ENCODE measurements at regions not wholly inside any gene's neighbourhood (a gene's known extent, or its start where the extent isn't known, plus 50 kb on each side); places are given as distances from the start of the nearest gene placed in this dataset.

DNA sequence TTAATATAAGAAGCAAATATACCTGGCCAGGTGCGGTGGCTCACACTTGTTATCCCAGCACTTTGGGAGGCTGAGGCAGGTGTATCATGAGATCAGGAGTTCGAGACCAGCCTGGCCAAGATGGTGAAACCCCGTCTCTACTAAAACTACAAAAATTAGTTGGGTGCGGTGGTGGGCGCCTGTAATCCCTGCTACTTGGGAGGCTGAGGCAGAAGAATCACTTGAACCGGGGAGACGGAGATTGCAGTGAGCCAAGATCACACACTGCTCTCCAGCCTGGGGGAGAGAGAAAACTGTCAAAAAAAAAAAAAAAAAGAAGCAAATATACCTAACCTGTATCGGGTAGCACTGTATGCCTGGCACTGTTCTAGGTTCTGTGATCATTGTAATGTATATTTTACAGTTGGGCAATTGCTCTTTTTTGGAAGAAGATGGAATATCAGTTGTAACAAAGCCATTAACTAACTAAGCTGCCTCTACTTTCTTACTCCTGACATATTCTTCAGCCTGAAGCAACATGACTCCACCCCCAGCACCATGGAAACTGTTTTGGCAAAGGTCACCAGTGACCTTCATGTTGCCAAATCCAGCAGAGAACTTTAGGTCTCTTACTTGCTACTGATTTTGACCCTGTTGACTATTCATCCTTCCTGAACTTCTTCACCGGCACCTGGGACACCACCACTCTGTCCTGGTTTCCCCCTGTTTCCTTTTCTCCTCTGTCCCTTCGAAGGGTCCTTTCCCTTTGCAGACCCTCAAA is 203.8 kb downstream of the RPLP1 start:
- no peak for DNase-seq (ENCODE audit: low spot score)

DNA sequence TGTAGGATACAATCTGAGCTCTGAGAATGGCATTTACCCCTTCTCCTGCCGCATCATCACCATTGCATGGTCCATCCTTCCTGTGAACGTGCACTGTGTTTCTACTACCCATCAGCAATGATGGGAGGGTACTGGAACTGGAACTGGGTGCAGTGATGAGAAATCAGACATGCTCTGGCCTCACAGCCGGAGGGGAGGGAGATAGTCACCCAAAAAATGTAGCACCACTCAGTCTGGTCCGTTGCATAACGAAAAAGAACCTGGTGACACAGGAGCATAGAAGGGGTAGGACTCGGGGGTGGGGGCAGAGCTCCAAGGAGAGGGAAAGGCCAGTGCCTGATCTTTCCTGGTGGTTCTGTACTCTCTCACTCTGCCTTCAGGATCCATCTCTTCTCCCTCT is 205.0 kb downstream of the RPLP1 start:
- DNase-seq (ENCODE audit: low spot score), result no peak

DNA sequence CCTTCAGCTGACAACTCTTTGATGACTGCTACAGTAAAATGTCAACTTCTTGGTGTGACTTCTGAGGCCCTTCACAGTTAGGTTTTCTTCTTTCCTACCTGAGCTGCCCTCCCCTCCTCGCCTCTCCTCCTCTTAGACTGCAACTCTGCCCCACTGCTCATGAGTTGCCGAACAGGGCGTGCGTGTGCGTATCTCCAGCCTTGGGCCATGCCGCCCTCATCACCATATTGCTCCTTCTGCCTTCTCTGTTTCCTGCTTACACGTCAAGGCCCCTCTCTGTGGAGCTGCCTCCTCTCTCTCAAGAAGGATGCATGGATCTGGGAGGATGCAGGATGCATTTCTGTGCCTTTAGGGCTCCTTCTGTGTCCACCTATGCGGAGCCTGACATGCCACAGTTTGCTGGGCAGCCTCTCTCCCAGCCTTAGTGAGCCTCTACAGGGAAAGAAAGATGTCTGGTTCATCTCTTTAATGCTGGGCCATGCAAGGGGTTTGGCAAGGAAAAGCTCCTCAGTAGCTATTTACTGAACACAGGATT is 205.9 kb downstream of the RPLP1 start:
- DNase-seq (ENCODE audit: low spot score), result no peak

- no peak for DNase-seq (ENCODE audit: low spot score)
These were observed 206.9 kb downstream of the RPLP1 start for GRCh38 chr15:69659454-69660050.

GRCh38 chr15:69660114-69660513 is 207.5 kb downstream of the RPLP1 start:
- no peak for DNase-seq (ENCODE audit: low spot score)

DNA sequence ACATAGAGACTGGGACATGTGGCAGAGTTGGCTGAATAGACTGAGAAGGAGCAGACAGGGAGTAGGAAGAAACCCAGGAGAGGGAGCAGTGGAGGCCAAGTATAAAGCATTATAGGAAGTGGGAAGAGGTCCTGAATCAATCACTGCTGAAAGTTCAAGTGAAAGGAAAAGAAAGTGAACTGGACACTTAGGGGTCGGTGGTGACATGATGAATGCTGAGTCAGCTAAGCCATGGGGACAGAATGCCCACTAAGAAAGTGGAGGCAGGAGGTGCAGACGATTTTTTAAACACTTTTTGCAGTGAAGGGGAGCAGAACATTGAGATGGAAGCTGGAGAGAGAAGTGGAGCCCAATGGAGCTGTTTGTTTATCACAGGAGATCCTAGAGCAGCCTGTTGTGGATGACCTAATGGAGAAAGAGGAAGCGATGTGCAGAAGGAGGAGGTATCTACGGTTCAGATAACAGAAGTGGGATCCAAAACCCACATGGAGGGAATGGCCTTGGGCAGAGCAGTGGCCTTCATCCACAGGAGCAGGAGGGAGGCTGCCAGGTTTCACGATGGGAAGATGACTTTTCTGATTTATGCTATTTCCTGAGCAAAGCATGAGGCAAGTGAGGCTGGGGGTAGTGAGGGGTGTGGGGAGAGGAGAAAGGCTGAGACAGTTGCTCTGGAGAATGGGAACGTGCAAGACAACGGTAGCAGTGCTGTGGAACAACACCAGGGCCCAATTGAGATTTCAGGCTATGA is 208.2 kb downstream of the RPLP1 start:
- DNase-seq (ENCODE audit: low spot score), result no peak

DNA sequence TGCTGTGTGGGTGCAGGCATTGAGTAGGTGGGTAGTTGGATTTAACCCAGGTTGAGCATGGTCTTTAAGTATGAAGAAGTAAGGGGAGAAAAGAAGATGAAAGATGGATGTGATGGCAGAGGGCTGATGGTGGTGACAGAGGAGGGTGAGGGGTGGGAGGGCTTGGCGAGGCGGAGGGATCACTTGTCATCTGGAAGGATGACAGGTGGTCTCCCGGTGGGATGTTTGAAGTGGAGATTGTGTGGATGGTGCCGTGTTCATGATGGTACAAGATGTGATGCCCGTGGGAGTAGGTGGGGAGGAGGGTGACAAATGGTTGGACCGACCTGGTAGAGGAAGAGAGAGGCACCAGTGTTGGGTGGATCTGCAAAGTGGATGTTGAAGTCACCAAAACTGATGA is 208.8 kb downstream of the RPLP1 start:
- DNase-seq (ENCODE audit: low spot score), result no peak

- DNase-seq (ENCODE audit: low spot score), result no peak
These were observed 209.4 kb downstream of the RPLP1 start for GRCh38 chr15:69661871-69662644.

DNA sequence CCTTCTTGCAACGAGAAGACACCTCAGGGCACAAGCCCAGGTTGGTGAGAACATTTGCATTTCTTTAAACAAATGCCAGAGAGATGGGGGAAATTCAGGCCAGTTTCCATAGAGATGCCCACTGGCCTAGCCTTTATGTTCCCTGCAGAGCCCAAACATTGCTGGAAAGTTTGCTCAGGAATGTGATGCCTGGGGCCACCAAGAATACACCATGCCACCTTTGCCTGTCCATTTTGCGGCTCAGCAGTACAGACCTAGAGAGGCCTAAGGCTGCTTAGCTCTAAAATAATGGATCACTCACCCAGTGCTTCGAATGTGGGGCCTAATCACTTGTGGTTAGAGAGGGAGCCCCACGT is 210.0 kb downstream of the RPLP1 start:
- no peak for DNase-seq (ENCODE audit: low spot score)

DNA sequence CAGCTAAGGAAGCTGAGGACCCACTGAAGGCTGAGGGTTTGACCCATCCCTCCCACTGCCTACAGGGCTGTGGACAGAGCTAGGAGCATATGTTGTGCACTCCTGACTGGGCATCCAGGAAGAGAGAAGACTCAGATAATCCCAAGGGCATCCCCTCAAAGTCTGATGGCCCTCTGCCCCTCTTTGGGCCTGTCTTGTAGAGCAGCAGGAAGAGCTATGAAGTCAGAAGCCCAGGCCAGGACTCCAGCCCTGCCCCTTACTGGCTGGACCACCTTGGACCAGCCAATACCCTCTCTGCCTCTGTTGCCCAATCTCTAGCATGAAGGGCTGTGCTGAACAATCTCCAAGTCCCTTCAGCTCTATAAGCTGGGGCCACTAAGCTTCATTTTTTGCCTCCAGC is 210.8 kb downstream of the RPLP1 start:
- no peak for DNase-seq (ENCODE audit: low spot score)

DNA sequence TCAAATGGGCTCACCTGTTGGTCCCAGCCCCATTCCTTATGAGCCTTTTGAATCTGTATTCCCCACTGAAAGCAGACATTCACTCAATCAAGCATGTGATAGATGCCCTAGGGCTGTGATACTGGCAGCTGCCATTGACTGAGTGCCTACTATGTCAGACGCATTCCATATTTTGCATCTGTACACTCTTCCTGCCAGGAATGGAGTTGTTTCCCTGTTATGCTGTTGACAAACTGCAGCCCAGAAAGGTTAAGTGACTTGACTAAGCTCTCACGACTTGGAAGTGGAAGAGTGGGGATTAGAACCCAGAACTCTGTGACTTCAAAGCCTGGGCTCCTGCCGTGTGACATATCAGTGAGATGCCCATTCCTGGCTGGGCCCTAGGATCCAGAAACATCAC is 211.4 kb downstream of the RPLP1 start:
- no peak for DNase-seq (ENCODE audit: low spot score)

- peak; percentile 78 for DNase-seq (ENCODE audit: low spot score)
These were observed 212.3 kb downstream of the RPLP1 start for GRCh38 chr15:69664572-69665571.

- DNase-seq (ENCODE audit: low spot score), result no peak
These were observed 213.1 kb downstream of the RPLP1 start for GRCh38 chr15:69665641-69666111.

DNA sequence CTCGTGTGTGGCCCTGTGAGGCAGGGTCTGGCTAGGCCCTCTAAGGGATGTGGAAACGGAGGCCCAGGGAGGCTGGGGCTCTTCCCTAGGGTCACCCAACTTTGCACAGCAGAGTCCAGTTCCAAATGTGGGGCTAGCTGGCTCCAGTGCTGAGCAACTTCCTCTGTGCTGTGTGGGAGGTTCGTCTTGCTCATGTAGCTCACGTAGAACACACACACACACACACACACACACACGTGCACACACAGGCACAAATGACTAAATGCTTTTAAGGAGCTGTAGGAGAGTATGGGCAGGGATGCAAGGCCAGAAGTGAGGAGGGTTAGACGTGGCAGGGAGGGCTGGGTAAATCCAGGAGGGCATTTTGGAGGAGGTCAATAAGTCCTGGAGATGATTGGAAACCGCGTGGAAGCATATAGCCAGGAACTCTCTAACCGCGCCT is 213.8 kb downstream of the RPLP1 start:
- DNase-seq (ENCODE audit: low spot score), result peak; percentile 30

DNA sequence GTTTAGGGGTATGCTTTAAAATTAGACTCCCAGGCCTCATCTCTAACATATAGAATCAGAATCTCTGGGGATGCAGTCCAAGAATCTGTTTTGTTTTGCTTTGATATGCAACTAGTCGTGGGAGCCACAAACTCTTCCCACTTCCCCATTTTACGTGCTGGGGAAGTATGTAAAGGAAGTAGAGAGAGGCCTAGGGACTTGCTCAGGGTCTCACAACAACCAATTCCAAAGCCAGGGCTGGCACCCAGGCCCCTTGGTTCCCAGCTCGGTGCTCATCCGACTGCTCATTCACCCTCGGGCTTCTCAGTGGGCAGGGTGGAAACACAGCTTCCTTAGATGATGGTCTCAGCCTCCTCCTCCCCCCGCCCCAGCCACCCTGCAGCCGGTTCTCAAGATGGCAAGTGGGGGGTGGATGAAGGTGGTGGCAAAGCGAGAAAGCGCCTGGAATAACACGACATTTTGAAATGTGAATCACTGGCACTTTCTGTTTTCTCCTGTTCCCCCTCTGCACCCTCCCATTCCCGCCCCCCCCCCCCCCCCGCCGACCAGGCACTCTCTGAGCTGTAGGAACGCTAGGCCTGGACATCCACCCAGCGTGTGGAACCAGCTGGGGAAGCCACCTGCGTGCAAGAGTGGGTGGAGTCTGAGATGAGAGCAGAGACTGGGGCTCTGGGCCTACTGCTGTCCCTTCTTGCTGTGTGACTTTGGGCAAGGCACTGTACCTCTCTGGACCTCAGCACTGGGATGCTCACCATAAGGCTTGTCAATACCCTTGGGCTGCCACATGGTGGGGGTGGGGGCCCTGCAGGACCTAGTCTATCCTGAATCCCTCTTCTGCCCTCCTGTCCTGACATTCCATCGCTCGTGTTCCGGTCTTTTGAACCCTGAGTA is 214.5 kb downstream of the RPLP1 start:
- peak; percentile 31 for DNase-seq (ENCODE audit: low spot score)

DNA sequence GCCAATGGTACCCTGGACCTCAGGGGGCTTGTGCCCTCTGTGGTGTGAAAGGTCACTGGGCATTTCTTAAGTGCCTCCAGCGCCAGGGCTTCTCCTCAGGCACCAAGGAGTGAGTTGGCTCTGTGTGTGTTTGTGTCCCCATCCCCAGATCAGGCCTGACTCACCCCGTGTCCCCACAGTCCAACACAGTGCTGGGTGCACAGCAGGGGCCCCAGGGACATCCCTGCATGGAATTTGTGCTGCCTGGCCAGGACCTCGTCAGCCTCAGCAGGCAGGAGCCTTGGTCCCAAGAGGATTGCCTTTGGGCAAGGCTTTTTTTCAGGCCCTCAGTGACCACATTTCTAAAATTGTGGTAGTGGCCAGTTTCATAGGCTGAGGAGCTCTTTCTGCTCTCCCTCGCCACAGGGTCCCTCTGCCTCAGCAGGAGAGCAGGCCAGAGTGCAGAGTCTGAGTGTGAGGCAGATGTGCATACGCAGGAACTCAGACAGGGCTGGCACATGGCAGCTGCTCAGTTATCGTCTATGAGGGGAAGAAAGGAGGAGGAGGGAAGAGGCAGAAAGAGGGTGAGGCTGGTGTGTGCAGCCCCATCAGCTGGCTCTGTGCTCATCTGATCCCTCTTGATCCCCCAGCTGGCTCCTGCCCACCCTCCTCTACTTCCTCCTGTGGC is 215.6 kb downstream of the RPLP1 start:
- no peak for DNase-seq (ENCODE audit: low spot score)

DNA sequence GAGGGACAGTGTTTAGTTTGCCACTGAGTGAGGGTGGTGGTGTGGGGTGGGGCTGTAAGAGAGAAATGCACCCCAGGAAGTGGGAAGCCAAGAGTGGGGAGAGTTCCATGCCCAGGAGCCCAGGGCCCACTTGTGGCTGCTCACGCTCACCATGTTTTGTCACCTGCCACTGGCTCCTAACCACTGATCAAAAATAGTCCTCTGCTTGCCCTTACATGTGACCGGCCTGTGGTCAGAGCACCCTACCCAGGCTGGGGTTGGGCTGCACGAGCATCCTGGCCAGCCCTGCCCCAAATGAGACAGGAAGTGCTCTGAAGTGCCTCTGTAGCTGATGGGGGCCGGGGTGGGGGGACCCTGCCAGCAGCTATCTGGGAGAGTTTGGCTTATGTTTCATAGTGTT is 216.3 kb downstream of the RPLP1 start:
- peak; percentile 20 for DNase-seq (ENCODE audit: low spot score)

DNA sequence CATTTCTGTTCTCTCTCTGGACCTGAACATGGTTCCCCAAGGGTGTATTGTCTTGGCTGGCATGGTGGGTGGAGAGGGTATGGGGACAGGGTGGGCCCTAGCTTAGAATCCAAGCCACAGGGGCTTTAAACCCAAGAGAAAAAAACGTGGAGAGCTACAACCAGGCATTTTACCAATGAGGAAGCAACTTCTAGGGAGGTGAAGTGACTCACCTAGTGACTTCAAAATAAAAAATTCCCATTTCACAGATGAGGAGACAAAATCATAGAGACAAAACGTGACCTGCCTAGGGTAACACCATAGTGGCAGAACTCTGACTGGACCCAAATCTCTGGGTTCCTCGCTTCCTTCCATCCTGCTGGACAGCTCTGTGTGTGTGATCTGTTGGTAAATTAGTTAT is 216.8 kb downstream of the RPLP1 start:
- no peak for DNase-seq (ENCODE audit: low spot score)

- no peak for DNase-seq (ENCODE audit: low spot score)
These were observed 220.8 kb downstream of the RPLP1 start for GRCh38 chr15:69673291-69673881.

Measured in mucosa of gallbladder (tissue), 1 donor.